RWPE1 (cell line): ENCODE measurements at regions not wholly inside any gene's neighbourhood (a gene's known extent, or its start where the extent isn't known, plus 50 kb on each side); places are given as distances from the start of the nearest gene placed in this dataset.

ENCODE experiments used
- CTCF ChIA-PET: fragments of 350-600 bp; sonication (Branson Sonifier 250); formaldehyde crosslinking; extraction: SDS; loops from one replicate; lab custom pipeline; 2021; lab: Yijun Ruan, JAX
- POLR2A ChIA-PET: fragments of 400-600 bp; formaldehyde crosslinking; extraction: SDS; loops from one replicate; lab custom pipeline; 2020; ENCODE audit warnings: antibody characterized with exemption; ENCODE audit not compliant: low non-redundant PET; lab: Yijun Ruan, JAX
- DNase-seq: peaks from one replicate; pipeline ENCODE4 v3.0.0; 2012; ENCODE audit warnings: low spot score
- H3K27ac ChIP-seq: fragments of 450-650 bp; 2 replicates; pipeline ENCODE4 v1.5.1; 2017
- CTCF ChIP-seq: fragments of 450-650 bp; conservative IDR thresholded peaks from 2 replicates; pipeline ENCODE4 v1.5.1; 2017; ENCODE audit warnings: low read depth, mild to moderate bottlenecking

GRCh38 chr3:13177236-13177635 is 104.0 kb upstream of the IQSEC1 start:
- POLR2A ChIA-PET, result no interaction called here

GRCh38 chr3:13176445-13176844 is 103.2 kb upstream of the IQSEC1 start:
- no peak overlapping the region for H3K27ac ChIP-seq
- CTCF ChIA-PET, result no interaction called here
- no peak for TF ChIP-seq CTCF
- POLR2A ChIA-PET, result no interaction called here
- DNase-seq, result no peak

More at GRCh38 chr3:13177236-13177635, 104.0 kb upstream of the IQSEC1 start:
- no peak overlapping the region for H3K27ac ChIP-seq
- CTCF ChIA-PET, result no interaction called here
- TF ChIP-seq CTCF, result no peak
- DNase-seq, result no peak

GRCh38 chr3:13174803-13175135 is 101.5 kb upstream of the IQSEC1 start:
- POLR2A ChIA-PET, result no interaction called here
- TF ChIP-seq CTCF, result no peak
- H3K27ac ChIP-seq, result no peak overlapping the region
- CTCF ChIA-PET, result no interaction called here
- no peak for DNase-seq

- POLR2A ChIA-PET, result no interaction called here
- no peak for TF ChIP-seq CTCF
- CTCF ChIA-PET, result no interaction called here
- H3K27ac ChIP-seq, result no peak overlapping the region
- no peak for DNase-seq
Measured at GRCh38 chr3:13174011-13174802, 101.0 kb upstream of the IQSEC1 start.

- ChIA-PET POLR2A (no interaction called here), CTCF (no interaction called here)
- no peak for TF ChIP-seq CTCF
- no peak for DNase-seq
- no peak overlapping the region for H3K27ac ChIP-seq
Measured at GRCh38 chr3:13173186-13173585, 100.0 kb upstream of the IQSEC1 start.

GRCh38 chr3:13172644-13173013 is 99.4 kb upstream of the IQSEC1 start:
- H3K27ac ChIP-seq, result no peak overlapping the region
- no peak for TF ChIP-seq CTCF
- CTCF ChIA-PET, result no interaction called here
- no peak for DNase-seq
- POLR2A ChIA-PET, result no interaction called here
